ENCODE measurements at regions not wholly inside any gene's neighbourhood (a gene's known extent, or its start where the extent isn't known, plus 50 kb on each side); places are given as distances from the start of the nearest gene placed in this dataset.

- Histone ChIP-seq H3K4me1 (no peaks in the 10 kb centered on the region), H3K27ac (no peak overlapping the region), H3K36me3 (ENCODE audit: insufficient read depth in 1 of 2, low read depth in 1 of 2) (no peaks in the 10 kb centered on the region), H3K9me3 (no peaks in the 10 kb centered on the region), H3K4me3 (no peak overlapping the region), H3K27me3 (ENCODE audit: insufficient read depth in 3 of 3, low read length in 2 of 3) (no peaks in the 10 kb centered on the region)
- TF ChIP-seq CTCF (IDR thresholded peaks at IDR 0.05) = no peak
- ATAC-seq = no peak
- intact Hi-C loops (cut with DNase I) = no loop called here
- WGBS, 3 donors = 59 to 80% (median 65%) methylated on average over 3 of the region's 3 CpGs
- DNase-seq = no peak
Observed at GRCh38 chrX:123049071-123049625, 134.9 kb upstream of the GRIA3 start.

- TF ChIP-seq CTCF (IDR thresholded peaks at IDR 0.05) = no peak
- no peak for DNase-seq
- ATAC-seq = no peak
- Histone ChIP-seq H3K27ac (no peak overlapping the region), H3K9me3 (no peaks in the 10 kb centered on the region), H3K27me3 (ENCODE audit: insufficient read depth in 3 of 3, low read length in 2 of 3) (no peaks in the 10 kb centered on the region), H3K4me3 (no peak overlapping the region), H3K4me1 (no peaks in the 10 kb centered on the region), H3K36me3 (ENCODE audit: insufficient read depth in 1 of 2, low read depth in 1 of 2) (no peaks in the 10 kb centered on the region)
- intact Hi-C loops (cut with DNase I) = no loop called here
Observed at GRCh38 chrX:123060986-123061385, 123.1 kb upstream of the GRIA3 start.

GRCh38 chrX:123064053-123064452 lies 120.0 kb upstream of the GRIA3 start:
- H3K36me3 ChIP-seq (ENCODE audit: insufficient read depth in 1 of 2, low read depth in 1 of 2) = no peaks in the 10 kb centered on the region
- H3K4me1 ChIP-seq = no peaks in the 10 kb centered on the region
- H3K27me3 ChIP-seq (ENCODE audit: insufficient read depth in 3 of 3, low read length in 2 of 3) = no peaks in the 10 kb centered on the region
- no peak overlapping the region for H3K27ac ChIP-seq
- H3K4me3 ChIP-seq = no peak overlapping the region
- DNase-seq = no peak
- intact Hi-C loops (cut with DNase I) = no loop called here
- no peak for ATAC-seq
- H3K9me3 ChIP-seq = no peaks in the 10 kb centered on the region
- no peak for TF ChIP-seq CTCF (IDR thresholded peaks at IDR 0.05)

GRCh38 chrX:123072686-123073385 lies 111.2 kb upstream of the GRIA3 start:
- intact Hi-C loops (cut with DNase I) = no loop called here
- 55 to 69% (median 62%) methylated on average over 3 of the region's 3 CpGs for WGBS, 3 donors
- Histone ChIP-seq H3K36me3 (ENCODE audit: insufficient read depth in 1 of 2, low read depth in 1 of 2) (no peaks in the 10 kb centered on the region), H3K27me3 (ENCODE audit: insufficient read depth in 3 of 3, low read length in 2 of 3) (no peaks in the 10 kb centered on the region), H3K4me3 (no peak overlapping the region), H3K27ac (no peak overlapping the region), H3K9me3 (no peaks in the 10 kb centered on the region), H3K4me1 (no peaks in the 10 kb centered on the region)
- DNase-seq (no peak), ATAC-seq (no peak)
- TF ChIP-seq CTCF (IDR thresholded peaks at IDR 0.05) = no peak
